PC-3 (cell line): ENCODE measurements at regions not wholly inside any gene's neighbourhood (a gene's known extent, or its start where the extent isn't known, plus 50 kb on each side); places are given as distances from the start of the nearest gene placed in this dataset.
"Not testable (repeated sequence)": the region's sequence is repeated elsewhere in the genome, so short reads cannot be mapped to it uniquely, and the experiment has no call there.

ENCODE experiments used
- EZH2 ChIP-seq: fragments of 300-600 bp; sonication (generic); IDR thresholded peaks from one replicate; pipeline ENCODE4 v1.6.1; 2017; ENCODE audit warnings: antibody characterized with exemption, mild to moderate bottlenecking, low read length; ENCODE audit not compliant: unreplicated experiment
- TF ChIP-seq, protein P1 (sequence below): fragments of 300-600 bp; sonication (generic); conservative IDR thresholded peaks from 2 replicates; pipeline ENCODE4 v1.5.1; 2017; ENCODE audit warnings: antibody characterized with exemption, low read depth, mild to moderate bottlenecking, low read length

DNA sequence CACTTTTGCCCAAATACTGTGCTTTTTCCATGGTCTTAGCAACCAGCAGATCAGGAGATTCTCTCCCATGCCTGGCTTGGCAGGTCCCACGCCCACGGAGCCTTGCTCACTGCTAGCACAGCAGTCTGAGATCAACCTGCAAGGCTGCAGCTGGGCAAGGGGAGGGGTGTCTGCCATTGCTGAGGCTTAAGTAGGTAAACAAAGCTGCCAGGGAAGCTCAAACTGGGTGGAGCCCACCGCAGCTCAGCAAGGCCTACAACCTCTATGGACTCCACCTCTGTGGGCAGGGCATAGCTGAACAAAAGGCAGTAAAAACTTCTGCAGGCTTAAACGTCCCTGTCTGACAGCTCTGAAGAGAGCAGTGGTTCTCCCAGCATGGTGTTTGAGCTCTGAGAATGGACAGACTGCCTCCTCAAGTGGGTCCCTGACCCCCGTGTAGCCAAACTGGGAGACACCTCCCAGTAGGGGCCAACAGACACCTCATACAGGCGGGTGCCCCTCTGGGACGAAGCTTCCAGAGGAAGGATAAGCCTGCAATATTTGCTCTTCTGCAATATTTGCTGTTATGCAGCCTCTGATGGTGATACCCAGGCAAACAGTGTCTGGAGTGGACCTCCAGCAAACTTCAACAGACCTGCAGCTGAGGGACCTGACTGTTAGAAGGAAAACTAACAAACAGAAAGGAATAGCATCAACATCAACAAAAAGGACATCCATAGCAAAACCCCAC is 132.8 kb upstream of the STARD13 start:
- TF ChIP-seq, protein P1, sequence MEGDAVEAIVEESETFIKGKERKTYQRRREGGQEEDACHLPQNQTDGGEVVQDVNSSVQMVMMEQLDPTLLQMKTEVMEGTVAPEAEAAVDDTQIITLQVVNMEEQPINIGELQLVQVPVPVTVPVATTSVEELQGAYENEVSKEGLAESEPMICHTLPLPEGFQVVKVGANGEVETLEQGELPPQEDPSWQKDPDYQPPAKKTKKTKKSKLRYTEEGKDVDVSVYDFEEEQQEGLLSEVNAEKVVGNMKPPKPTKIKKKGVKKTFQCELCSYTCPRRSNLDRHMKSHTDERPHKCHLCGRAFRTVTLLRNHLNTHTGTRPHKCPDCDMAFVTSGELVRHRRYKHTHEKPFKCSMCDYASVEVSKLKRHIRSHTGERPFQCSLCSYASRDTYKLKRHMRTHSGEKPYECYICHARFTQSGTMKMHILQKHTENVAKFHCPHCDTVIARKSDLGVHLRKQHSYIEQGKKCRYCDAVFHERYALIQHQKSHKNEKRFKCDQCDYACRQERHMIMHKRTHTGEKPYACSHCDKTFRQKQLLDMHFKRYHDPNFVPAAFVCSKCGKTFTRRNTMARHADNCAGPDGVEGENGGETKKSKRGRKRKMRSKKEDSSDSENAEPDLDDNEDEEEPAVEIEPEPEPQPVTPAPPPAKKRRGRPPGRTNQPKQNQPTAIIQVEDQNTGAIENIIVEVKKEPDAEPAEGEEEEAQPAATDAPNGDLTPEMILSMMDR, result not testable (repeated sequence)
- not testable (repeated sequence) for TF ChIP-seq EZH2
